ENCODE measurements at regions not wholly inside any gene's neighbourhood (a gene's known extent, or its start where the extent isn't known, plus 50 kb on each side); places are given as distances from the start of the nearest gene placed in this dataset.
A peak's percentile ranks its signal among the peaks of the same experiment; 100 is the strongest.

DNA sequence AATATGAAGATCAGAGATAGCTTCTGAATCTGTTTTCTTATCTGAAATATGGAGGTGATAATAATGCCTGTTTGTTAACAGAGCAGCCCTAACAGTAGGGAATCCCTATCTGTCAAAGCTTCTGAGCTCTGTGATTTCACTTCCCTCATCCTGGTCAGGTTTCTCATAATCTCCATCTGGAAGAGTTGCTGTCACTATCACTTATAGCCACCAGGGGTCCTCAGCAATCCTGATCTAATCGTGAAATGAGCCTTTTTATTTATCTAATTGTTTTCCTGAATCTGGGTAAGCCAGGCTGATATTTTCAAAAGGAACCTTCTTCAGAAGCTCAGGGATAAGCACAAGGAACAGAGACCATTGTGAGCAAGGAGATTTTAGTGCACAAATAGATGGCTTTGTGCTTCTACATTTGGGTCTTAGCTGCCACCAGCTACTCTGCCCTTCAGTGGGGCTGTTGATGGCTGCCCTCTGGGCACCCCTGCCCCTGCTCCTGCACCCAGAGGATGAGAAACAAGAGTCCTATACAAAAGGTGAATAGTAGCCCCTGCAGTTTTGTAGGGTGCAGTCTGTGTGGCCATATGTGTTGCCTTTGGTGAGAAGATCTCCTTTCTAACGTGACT, 196.4 kb upstream of the RADX start:
- dilution Hi-C loops (cut with HindIII; ENCODE audit: low sequenced_read_pairs, unreplicated experiment): no loop called here
- CTCF ChIA-PET: interaction anchor here (0.5 to 1.7 kb wide), 3 partner anchors 9 to 844 kb away, joined by 3 to 7 read pairs (median 3); no protein-coding TSS in a partner anchor

More for the DNA sequence above, 196.4 kb upstream of the RADX start:
- Histone ChIP-seq H3K27me3 (ENCODE audit: control insufficient read depth, insufficient read depth, low read length) (no peaks in the 10 kb centered on the region), H3K36me3 (ENCODE audit: control insufficient read depth, insufficient read depth, low read length) (no peaks in the 10 kb centered on the region), H4K20me1 (ENCODE audit: insufficient read depth, low read length) (no peaks in the 10 kb centered on the region), H2BK15ac (ENCODE audit: low read depth, low read length) (no peak overlapping the region), H3K4me1 (ENCODE audit: control insufficient read depth, insufficient read depth, low read length) (no peaks in the 10 kb centered on the region), H4K8ac (ENCODE audit: low read depth in 2 of 2, low read length in 2 of 2) (no peak overlapping the region), H2BK20ac (ENCODE audit: low read depth, low read length) (no peak overlapping the region), H3K9me1 (ENCODE audit: insufficient read depth, low read length) (no peaks in the 10 kb centered on the region), H2AK9ac (replicated peaks; ENCODE audit: low read depth, low read length, poor library complexity) (no peak overlapping the region), H3K4me3 (ENCODE audit: insufficient read depth, low read depth, low read length) (no peak overlapping the region), H3K9ac (ENCODE audit: low read depth, low read length) (no peak overlapping the region), H3K9me3 (ENCODE audit: control insufficient read depth, insufficient read depth, low read length) (no peaks in the 10 kb centered on the region), H2BK120ac (ENCODE audit: low read depth, low read length) (no peak overlapping the region), H3K79me1 (ENCODE audit: low read depth in 1 of 2, low read length in 2 of 2) (no peaks in the 10 kb centered on the region), H3K23ac (ENCODE audit: low read depth, low read length) (no peak overlapping the region), H4K91ac (ENCODE audit: insufficient read depth, low read depth, low read length) (no peak overlapping the region), H3K14ac (replicated peaks; ENCODE audit: low read depth, low read length) (no peak overlapping the region), H2BK5ac (ENCODE audit: low read depth, low read length, poor library complexity, severe bottlenecking) (no peak overlapping the region), H3K18ac (ENCODE audit: low read depth, low read length) (no peak overlapping the region), H3K27ac (ENCODE audit: insufficient read depth, low read length) (no peak overlapping the region), H2AK5ac (ENCODE audit: low read depth, low read length) (no peak overlapping the region), H3K4ac (ENCODE audit: low read depth, low read length) (no peak overlapping the region), H3K4me2 (ENCODE audit: low read depth, low read length) (no peak overlapping the region), H3K56ac (ENCODE audit: extremely low read depth, insufficient read depth, low read length) (no peak overlapping the region), H4K5ac (ENCODE audit: low read depth, low read length) (no peak overlapping the region), H2AFZ (replicated peaks; ENCODE audit: low read length, poor library complexity) (no peak overlapping the region)
- no peak for TF ChIP-seq POLR2A (IDR thresholded peaks at IDR 0.05; ENCODE audit: low read depth, low read length)
- TF ChIP-seq, protein P1, sequence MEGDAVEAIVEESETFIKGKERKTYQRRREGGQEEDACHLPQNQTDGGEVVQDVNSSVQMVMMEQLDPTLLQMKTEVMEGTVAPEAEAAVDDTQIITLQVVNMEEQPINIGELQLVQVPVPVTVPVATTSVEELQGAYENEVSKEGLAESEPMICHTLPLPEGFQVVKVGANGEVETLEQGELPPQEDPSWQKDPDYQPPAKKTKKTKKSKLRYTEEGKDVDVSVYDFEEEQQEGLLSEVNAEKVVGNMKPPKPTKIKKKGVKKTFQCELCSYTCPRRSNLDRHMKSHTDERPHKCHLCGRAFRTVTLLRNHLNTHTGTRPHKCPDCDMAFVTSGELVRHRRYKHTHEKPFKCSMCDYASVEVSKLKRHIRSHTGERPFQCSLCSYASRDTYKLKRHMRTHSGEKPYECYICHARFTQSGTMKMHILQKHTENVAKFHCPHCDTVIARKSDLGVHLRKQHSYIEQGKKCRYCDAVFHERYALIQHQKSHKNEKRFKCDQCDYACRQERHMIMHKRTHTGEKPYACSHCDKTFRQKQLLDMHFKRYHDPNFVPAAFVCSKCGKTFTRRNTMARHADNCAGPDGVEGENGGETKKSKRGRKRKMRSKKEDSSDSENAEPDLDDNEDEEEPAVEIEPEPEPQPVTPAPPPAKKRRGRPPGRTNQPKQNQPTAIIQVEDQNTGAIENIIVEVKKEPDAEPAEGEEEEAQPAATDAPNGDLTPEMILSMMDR (conservative IDR thresholded peaks at IDR 0.05; ENCODE audit: low read depth, low read length): peak; percentile 59
- TF ChIP-seq RAD21 (IDR thresholded peaks at IDR 0.05; ENCODE audit: low read length): peak; percentile 18; the same call in 1 of the 2 replicates
- TF ChIP-seq SMC3 (IDR thresholded peaks at IDR 0.05; ENCODE audit: low read depth, low read length): peak; percentile 29
- in situ Hi-C loops (cut with MboI; ENCODE audit: low sequenced_read_pairs) (no loop called here), intact Hi-C loops (cut with micrococcal nuclease) (no loop called here)
- ATAC-seq (ENCODE audit: low read depth) (peak; percentile 60), DNase-seq (peak; percentile 13)
- no CpG with 5 or more reads among the region's 2 CpGs for WGBS, 2 experiments (ENCODE audit: extremely low coverage in 2 of 2, insufficient read length in 1 of 2)
- BruUV-seq (replicated peaks): no TSS peak
- POLR2A ChIA-PET (ENCODE audit: unreplicated experiment): no interaction called here

Measured in IMR-90 (cell line).